GM19468 (cell line): ENCODE measurements at regions not wholly inside any gene's neighbourhood (a gene's known extent, or its start where the extent isn't known, plus 50 kb on each side); places are given as distances from the start of the nearest gene placed in this dataset.
"Not testable (repeated sequence)": the region's sequence is repeated elsewhere in the genome, so short reads cannot be mapped to it uniquely, and the experiment has no call there.

ENCODE experiments used
- ATAC-seq: cut with Tn5 transposase; IDR thresholded peaks from one replicate; pipeline ENCODE4 v1.9.1; 2021; ENCODE audit warnings: mild to moderate bottlenecking, moderate library complexity, moderate number of reproducible peaks; ENCODE audit not compliant: unreplicated experiment; ENCODE audit errors: extremely low read depth

- ATAC-seq: no peak
Observed at GRCh38 chr7:25069900-25070443, 55.1 kb downstream of the CYCS start.

- no peak for ATAC-seq
Observed at GRCh38 chr7:25068502-25069213, 56.4 kb downstream of the CYCS start.

- no peak for ATAC-seq
Observed at GRCh38 chr7:25067726-25068501, 57.1 kb downstream of the CYCS start.

GRCh38 chr7:25066253-25066652 is 58.8 kb downstream of the CYCS start:
- no peak for ATAC-seq

GRCh38 chr7:25062380-25062779 is 62.7 kb downstream of the CYCS start:
- no peak for ATAC-seq

GRCh38 chr7:25060487-25061055 is 64.5 kb downstream of the CYCS start:
- no peak for ATAC-seq

GRCh38 chr7:25059576-25059975 is 65.5 kb downstream of the CYCS start:
- ATAC-seq: no peak

GRCh38 chr7:25056368-25056767 is 68.7 kb downstream of the CYCS start:
- no peak for ATAC-seq

- ATAC-seq: no peak
Observed at GRCh38 chr7:25055520-25056220, 69.4 kb downstream of the CYCS start.

GRCh38 chr7:25054819-25055519 is 70.1 kb downstream of the CYCS start:
- no peak for ATAC-seq

GRCh38 chr7:25050223-25050622 is 70.2 kb upstream of the OSBPL3 start:
- no peak for ATAC-seq

- no peak for ATAC-seq
Observed at GRCh38 chr7:25048444-25048834, 68.5 kb upstream of the OSBPL3 start.

- ATAC-seq: not testable (repeated sequence)
Observed at GRCh38 chr7:25047571-25048443, 67.8 kb upstream of the OSBPL3 start.

- no peak for ATAC-seq
Observed at GRCh38 chr7:25037325-25037724, 57.3 kb upstream of the OSBPL3 start.

GRCh38 chr7:25035274-25035673 is 55.3 kb upstream of the OSBPL3 start:
- ATAC-seq: no peak

GRCh38 chr7:25034136-25034535 is 54.2 kb upstream of the OSBPL3 start:
- no peak for ATAC-seq

GRCh38 chr7:25032774-25033743 is 53.1 kb upstream of the OSBPL3 start:
- no peak for ATAC-seq

GRCh38 chr7:25031432-25031831 is 51.5 kb upstream of the OSBPL3 start:
- no peak for ATAC-seq
